ENCODE measurements at regions not wholly inside any gene's neighbourhood (a gene's known extent, or its start where the extent isn't known, plus 50 kb on each side); places are given as distances from the start of the nearest gene placed in this dataset.

DNA sequence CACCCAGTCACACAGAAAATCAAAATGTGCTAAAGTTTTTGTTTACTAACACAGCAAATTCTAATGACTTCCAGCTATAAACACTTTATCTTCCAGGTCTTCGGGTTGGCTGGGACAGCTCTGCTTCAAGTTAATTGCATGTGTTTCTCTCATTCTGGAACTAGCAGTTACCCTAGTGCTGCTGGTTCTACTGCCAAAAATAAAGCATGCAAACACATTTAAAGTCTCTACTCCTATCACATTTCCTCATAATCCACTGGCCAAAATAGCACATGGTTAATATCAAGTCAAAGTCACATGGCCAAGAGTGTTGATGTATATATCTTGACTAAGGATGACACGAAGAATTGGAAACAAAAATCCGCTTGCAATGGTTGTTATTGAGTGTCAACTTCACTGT lies 973.1 kb upstream of the ADGRL2 start:
- TF ChIP-seq, protein P1, sequence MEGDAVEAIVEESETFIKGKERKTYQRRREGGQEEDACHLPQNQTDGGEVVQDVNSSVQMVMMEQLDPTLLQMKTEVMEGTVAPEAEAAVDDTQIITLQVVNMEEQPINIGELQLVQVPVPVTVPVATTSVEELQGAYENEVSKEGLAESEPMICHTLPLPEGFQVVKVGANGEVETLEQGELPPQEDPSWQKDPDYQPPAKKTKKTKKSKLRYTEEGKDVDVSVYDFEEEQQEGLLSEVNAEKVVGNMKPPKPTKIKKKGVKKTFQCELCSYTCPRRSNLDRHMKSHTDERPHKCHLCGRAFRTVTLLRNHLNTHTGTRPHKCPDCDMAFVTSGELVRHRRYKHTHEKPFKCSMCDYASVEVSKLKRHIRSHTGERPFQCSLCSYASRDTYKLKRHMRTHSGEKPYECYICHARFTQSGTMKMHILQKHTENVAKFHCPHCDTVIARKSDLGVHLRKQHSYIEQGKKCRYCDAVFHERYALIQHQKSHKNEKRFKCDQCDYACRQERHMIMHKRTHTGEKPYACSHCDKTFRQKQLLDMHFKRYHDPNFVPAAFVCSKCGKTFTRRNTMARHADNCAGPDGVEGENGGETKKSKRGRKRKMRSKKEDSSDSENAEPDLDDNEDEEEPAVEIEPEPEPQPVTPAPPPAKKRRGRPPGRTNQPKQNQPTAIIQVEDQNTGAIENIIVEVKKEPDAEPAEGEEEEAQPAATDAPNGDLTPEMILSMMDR (IDR thresholded peaks at IDR 0.05; ENCODE audit: low read length), result no peak
- TF ChIP-seq EZH2 (IDR thresholded peaks at IDR 0.05; ENCODE audit: borderline replicate concordance, low read length), result no peak
